ENCODE measurements at regions not wholly inside any gene's neighbourhood (a gene's known extent, or its start where the extent isn't known, plus 50 kb on each side); places are given as distances from the start of the nearest gene placed in this dataset.
"Not testable (repeated sequence)": the region's sequence is repeated elsewhere in the genome, so short reads cannot be mapped to it uniquely, and the experiment has no call there.

- intact Hi-C loops (cut with DNase I, micrococcal nuclease); H3K27me3 ChIP-seq (ENCODE audit: control insufficient read depth in 1 of 2, insufficient read depth in 2 of 2, low read length in 2 of 2); H3K4me1 Mint-ChIP-seq (ENCODE audit: low read depth); CTCF ChIA-PET; H3K9me3 Mint-ChIP-seq; H3K4me1 ChIP-seq (ENCODE audit: insufficient read depth, low read length); H3K36me3 Mint-ChIP-seq (ENCODE audit: low read depth); H3K9me3 ChIP-seq (ENCODE audit: control insufficient read depth in 1 of 2, insufficient read depth in 1 of 2, low read length in 2 of 2); H3K27ac Mint-ChIP-seq; ATAC-seq (ENCODE audit: poor library complexity); H3K27ac ChIP-seq (ENCODE audit: low read depth in 1 of 2, low read length in 2 of 2); H3K4me3 ChIP-seq (ENCODE audit: low read length); H3K27me3 Mint-ChIP-seq; POLR2A ChIA-PET; H3K4me3 Mint-ChIP-seq; H3K36me3 ChIP-seq (ENCODE audit: insufficient read depth, low read length): not testable (repeated sequence)
- peak in 4 of 14 experiments; percentile 4 to 40 (median 18) for DNase-seq
- TF ChIP-seq CTCF (IDR thresholded peaks at IDR 0.05) = peak; percentile 54
These were observed 63.0 kb downstream of the CYP4A11 start for GRCh38 chr1:46878173-46878782.

- H3K36me3 Mint-ChIP-seq (ENCODE audit: low read depth); H3K4me3 Mint-ChIP-seq; H3K27ac ChIP-seq (ENCODE audit: low read depth in 1 of 2, low read length in 2 of 2); H3K4me1 Mint-ChIP-seq (ENCODE audit: low read depth); H3K36me3 ChIP-seq (ENCODE audit: insufficient read depth, low read length); intact Hi-C loops (cut with DNase I, micrococcal nuclease); H3K27ac Mint-ChIP-seq; H3K9me3 ChIP-seq (ENCODE audit: control insufficient read depth in 1 of 2, insufficient read depth in 1 of 2, low read length in 2 of 2); CTCF ChIA-PET; ATAC-seq (ENCODE audit: poor library complexity); H3K4me1 ChIP-seq (ENCODE audit: insufficient read depth, low read length); H3K9me3 Mint-ChIP-seq; H3K27me3 Mint-ChIP-seq; DNase-seq; H3K27me3 ChIP-seq (ENCODE audit: control insufficient read depth in 1 of 2, insufficient read depth in 2 of 2, low read length in 2 of 2); H3K4me3 ChIP-seq (ENCODE audit: low read length); POLR2A ChIA-PET: not testable (repeated sequence)
These were observed 65.2 kb downstream of the CYP4A11 start for GRCh38 chr1:46876093-46876492.
